LNCaP clone FGC (cell line): ENCODE measurements at regions not wholly inside any gene's neighbourhood (a gene's known extent, or its start where the extent isn't known, plus 50 kb on each side); places are given as distances from the start of the nearest gene placed in this dataset.
A peak's percentile ranks its signal among the peaks of the same experiment; 100 is the strongest.

Experiments used
- DNase-seq: peaks from one replicate; pipeline ENCODE4 v3.0.0-alpha.2; 2011; ENCODE audit warnings: low read depth
- H3K4me3 ChIP-seq: 2 replicates; pipeline ENCODE4 v1.5.1; 2011; ENCODE audit warnings: mild to moderate bottlenecking, low read depth, low read length, control low read depth
- TF ChIP-seq, protein P1 (sequence below): IDR thresholded peaks from 2 replicates; pipeline ENCODE4 v1.5.1; 2012; ENCODE audit warnings: mild to moderate bottlenecking; ENCODE audit not compliant: control insufficient read depth, insufficient read depth; ENCODE audit errors: extremely low read depth

DNA sequence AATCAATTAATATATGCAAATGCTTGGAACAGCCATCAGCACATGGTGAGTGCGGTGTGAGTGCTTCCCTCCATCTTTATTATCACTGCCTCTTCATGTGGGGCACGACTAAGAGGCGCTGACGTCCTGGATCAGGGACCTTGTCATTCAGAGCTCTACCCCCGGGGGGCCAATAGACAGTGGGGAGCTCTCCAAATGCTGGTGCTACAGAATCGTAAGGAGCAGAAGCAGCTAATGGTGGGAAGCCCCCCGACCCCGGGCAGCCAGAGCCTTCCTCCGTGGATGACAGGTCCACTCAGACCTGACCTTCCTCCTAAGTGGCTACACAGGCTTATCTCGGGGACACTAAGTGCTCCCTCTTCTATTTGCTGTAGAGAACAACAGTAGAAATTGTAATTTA is 257.5 kb upstream of the PMEPA1 start:
- TF ChIP-seq, protein P1, sequence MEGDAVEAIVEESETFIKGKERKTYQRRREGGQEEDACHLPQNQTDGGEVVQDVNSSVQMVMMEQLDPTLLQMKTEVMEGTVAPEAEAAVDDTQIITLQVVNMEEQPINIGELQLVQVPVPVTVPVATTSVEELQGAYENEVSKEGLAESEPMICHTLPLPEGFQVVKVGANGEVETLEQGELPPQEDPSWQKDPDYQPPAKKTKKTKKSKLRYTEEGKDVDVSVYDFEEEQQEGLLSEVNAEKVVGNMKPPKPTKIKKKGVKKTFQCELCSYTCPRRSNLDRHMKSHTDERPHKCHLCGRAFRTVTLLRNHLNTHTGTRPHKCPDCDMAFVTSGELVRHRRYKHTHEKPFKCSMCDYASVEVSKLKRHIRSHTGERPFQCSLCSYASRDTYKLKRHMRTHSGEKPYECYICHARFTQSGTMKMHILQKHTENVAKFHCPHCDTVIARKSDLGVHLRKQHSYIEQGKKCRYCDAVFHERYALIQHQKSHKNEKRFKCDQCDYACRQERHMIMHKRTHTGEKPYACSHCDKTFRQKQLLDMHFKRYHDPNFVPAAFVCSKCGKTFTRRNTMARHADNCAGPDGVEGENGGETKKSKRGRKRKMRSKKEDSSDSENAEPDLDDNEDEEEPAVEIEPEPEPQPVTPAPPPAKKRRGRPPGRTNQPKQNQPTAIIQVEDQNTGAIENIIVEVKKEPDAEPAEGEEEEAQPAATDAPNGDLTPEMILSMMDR, result no peak
- no peak overlapping the region for H3K4me3 ChIP-seq
- no peak for DNase-seq

DNA sequence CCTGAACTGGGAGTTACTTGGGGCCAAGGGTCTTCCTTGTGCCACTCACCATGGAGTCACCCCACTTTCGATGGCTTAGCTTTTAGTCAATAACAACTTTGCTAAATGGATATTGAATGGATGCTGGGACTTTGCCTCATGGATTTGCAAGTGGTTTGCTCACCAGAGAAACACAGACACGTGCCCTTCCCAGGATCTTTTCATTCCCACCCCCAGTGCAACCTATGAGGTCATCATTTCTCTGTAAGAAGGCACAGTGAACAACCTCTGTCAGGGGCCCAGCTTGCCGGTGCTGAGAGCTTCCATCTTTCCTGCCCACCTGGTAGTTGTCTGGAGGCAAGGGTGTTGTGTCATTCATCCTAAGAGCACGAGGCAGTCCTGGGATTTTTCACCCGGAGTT is 256.8 kb upstream of the PMEPA1 start:
- TF ChIP-seq, protein P1, result no peak
- no peak for DNase-seq
- H3K4me3 ChIP-seq, result no peak overlapping the region

DNA sequence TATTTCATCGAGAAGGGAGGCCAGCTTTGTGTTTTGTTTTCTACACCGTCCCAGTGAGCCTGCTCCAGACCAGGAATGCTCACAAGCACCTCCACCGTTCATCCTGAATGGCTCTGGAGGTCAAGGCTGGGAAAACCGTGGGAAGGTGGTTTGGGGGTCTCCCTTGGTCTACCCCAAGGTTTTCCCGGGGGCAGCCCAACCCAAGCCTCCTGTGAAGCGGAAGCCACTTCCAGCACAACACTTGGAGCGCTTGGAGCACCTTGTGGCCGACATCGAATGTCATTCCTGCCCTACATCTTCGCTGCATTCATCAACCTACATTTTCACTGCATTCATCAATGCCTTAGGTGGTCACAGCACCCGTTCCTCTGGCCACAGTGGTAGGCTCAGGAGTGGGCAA is 255.6 kb upstream of the PMEPA1 start:
- DNase-seq, result no peak
- TF ChIP-seq, protein P1, result no peak
- H3K4me3 ChIP-seq, result no peak overlapping the region

DNA sequence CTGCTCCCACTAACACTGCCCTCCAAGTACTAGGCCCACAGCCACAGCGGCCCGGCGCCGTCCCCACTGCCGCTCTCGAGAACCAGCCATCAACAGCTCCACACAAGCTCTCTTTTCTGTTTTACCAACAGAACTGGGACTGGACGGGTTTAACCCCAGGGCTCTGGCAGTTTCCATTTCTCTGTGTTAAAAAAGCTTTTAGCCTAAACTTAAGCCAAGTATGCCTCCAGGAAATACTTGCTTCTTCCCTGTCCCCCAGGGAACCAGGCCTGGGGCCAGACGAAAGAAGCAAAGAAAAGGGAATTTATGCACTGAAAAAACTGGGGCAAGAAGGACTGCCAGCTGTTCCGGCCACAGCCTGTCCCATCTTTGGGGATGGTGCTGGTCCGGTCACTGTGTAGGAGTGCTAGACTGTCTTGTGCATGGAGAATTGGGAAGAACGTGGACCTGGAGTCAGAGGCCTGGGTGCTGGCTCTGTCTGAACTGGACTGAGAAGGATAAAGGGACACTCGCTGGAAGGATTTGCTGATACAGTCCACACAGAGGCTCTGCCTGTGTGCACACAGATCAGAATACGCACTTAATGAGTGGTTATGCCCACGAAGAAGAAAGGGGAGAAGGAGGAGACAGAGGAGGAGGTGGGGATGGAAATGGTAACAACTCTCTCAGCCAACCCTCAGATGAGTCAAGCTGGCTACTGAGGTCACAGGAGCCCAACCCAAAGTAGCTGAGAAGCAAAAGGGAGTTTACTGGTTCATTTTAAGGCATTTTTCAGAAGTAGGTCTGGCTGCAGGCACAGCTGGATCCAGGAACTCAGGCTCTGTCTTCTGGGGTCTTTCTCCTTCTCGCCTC is 254.4 kb upstream of the PMEPA1 start:
- no peak for DNase-seq
- H3K4me3 ChIP-seq, result no peak overlapping the region
- TF ChIP-seq, protein P1, result no peak

DNA sequence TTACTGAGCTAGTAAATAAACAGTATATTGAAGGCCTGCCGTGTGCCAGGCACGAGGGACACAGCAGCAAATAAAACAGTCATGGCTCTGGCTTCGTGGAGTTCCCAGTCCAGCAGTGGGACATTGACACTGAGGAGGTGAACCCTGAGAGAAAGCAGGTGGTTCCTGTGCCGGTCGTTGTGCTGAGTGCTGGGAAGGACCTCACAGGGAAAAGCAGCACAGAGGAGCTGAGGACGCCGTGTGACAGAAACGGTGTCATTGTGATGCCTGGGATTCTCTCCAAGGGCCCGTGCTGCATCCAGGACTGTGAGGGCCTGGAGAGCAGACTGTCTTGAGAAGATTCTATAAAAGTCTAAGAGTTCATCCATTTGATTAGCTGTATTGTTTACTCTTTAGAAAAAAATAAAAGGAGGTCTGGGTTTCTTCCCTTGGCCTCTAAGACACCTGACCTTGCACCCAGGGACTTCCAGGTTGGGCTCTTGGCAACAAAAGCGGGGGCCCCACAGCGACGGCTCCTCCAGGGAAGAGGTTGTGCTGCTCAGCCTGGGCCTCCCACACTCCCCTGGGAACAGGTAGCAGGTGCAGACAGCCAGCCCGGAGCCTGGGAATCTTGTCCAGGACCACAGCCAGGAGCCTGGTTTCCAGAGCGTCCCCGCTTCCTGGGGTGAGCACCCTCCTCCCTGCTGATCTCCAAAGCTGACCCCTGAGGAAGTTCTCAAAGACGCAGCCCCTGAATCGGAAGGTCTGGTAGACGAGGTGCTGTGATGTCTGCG is 251.2 kb upstream of the PMEPA1 start:
- peak; percentile 3 for DNase-seq
- TF ChIP-seq, protein P1, result no peak
- no peak overlapping the region for H3K4me3 ChIP-seq

DNA sequence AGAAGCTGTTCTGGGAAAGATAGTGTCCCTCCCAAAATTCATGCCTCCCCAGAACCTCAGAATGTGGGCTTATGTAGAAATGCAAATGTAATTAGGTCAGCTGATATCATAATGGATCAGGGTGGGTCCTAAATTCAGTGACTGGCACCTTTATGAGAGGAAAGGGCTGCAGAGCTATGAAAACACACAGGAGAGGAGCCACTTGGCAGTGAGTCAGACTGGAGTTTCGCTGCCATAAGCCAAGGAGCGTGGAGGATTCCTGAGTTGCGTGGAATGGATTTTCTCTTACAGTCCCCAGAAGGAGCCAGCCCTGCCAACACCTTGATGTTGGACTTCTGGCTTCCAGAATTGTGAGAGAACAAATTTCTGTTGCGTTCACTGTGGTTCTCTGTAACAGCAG is 249.8 kb upstream of the PMEPA1 start:
- no peak overlapping the region for H3K4me3 ChIP-seq
- no peak for DNase-seq
- TF ChIP-seq, protein P1, result no peak
